Astrocyte of the cerebellum (primary cell): ENCODE measurements at regions not wholly inside any gene's neighbourhood (a gene's known extent, or its start where the extent isn't known, plus 50 kb on each side); places are given as distances from the start of the nearest gene placed in this dataset.

Source experiments
- DNase-seq: peaks from one replicate; pipeline ENCODE4 v3.0.0-alpha.2; 2011; ENCODE audit warnings: low read depth
- H3K4me3 ChIP-seq: 2 replicates; pipeline ENCODE4 v1.5.1; 2011; ENCODE audit warnings: mild to moderate bottlenecking, low read depth, low read length, moderate library complexity
- CTCF ChIP-seq: IDR thresholded peaks from 2 replicates; pipeline ENCODE4 v1.5.1; 2012; ENCODE audit warnings: low read length, low read depth, moderate library complexity, mild to moderate bottlenecking; ENCODE audit errors: missing control alignments
- in situ Hi-C: cut with HindIII; loops from 2 replicates; pipeline ENCODE4 v1.10.0; 2017; ENCODE audit warnings: low sequenced_read_pairs

- DNase-seq: peak; percentile 44
- in situ Hi-C loops: loop anchor here (10.0 to 25.0 kb wide), 2 partner anchors 98 to 246 kb away; no protein-coding TSS in a partner anchor
- no peak overlapping the region for H3K4me3 ChIP-seq
- no peak for TF ChIP-seq CTCF
Measured at GRCh38 chr13:97116754-97117153, 105.4 kb upstream of the MBNL2 start.

GRCh38 chr13:97117388-97117910, 104.7 kb upstream of the MBNL2 start:
- DNase-seq: no peak
- TF ChIP-seq CTCF: no peak
- in situ Hi-C loops: loop anchor here (10.0 to 25.0 kb wide), 2 partner anchors 97 to 245 kb away; no protein-coding TSS in a partner anchor
- H3K4me3 ChIP-seq: no peak overlapping the region

GRCh38 chr13:97119943-97120342, 102.2 kb upstream of the MBNL2 start:
- in situ Hi-C loops: loop anchor here (10.0 to 25.0 kb wide), 2 partner anchors 95 to 242 kb away; no protein-coding TSS in a partner anchor
- H3K4me3 ChIP-seq: no peak overlapping the region
- no peak for DNase-seq
- TF ChIP-seq CTCF: no peak

DNA sequence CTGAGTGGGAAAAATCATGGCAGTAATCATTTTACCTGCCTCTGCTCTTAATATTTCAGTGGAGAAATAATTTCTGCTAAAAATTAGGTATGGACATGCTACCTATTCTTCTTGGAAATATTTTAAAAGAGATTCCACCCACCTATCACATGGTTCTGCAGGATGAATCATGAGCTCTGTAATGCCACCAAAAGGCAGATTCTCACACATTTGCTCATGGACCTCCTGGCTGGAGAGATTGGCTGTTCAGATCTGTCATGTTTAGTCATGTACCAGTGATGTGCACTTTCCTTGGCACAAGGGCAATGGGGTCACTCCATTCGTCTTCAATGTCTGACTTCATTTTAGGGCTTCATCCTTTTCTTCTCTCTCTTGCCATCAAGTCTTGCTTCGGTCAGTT, 101.8 kb upstream of the MBNL2 start:
- TF ChIP-seq CTCF: no peak
- H3K4me3 ChIP-seq: no peak overlapping the region
- in situ Hi-C loops: loop anchor here (25.0 kb wide), 1 partner anchor 242 kb away; no protein-coding TSS in a partner anchor
- no peak for DNase-seq

GRCh38 chr13:97120976-97121375, 101.2 kb upstream of the MBNL2 start:
- H3K4me3 ChIP-seq: no peak overlapping the region
- no peak for DNase-seq
- no peak for TF ChIP-seq CTCF
- in situ Hi-C loops: loop anchor here (25.0 kb wide), 1 partner anchor 241 kb away; no protein-coding TSS in a partner anchor

- no peak for TF ChIP-seq CTCF
- H3K4me3 ChIP-seq: no peak overlapping the region
- DNase-seq: no peak
- in situ Hi-C loops: loop anchor here (25.0 kb wide), 1 partner anchor 240 kb away; no protein-coding TSS in a partner anchor
Measured at GRCh38 chr13:97121894-97122293, 100.2 kb upstream of the MBNL2 start.
